PC-9 (cell line): ENCODE measurements at regions not wholly inside any gene's neighbourhood (a gene's known extent, or its start where the extent isn't known, plus 50 kb on each side); places are given as distances from the start of the nearest gene placed in this dataset.

Experiments
- BruUV-seq: library from RNA; stranded (reverse); fragments of 400-500 nt; replicated peaks from 2 replicates; lab custom pipeline; 2021; lab: Mats Ljungman, UMichigan
- CTCF ChIA-PET: fragments of 300-600 bp; sonication (Branson Sonifier 250); formaldehyde crosslinking; loops from one replicate; lab custom pipeline; 2022; ENCODE audit warnings: antibody characterized with exemption; lab: Charles Lee
- POLR2A ChIA-PET: fragments of 300-600 bp; sonication (Branson Sonifier 250); formaldehyde crosslinking; loops from one replicate; lab custom pipeline; 2022; ENCODE audit warnings: antibody characterized with exemption; ENCODE audit not compliant: unreplicated experiment; lab: Charles Lee
- DNase-seq, 2 experiments: peaks; one replicate each; pipeline versions ENCODE4 v3.0.0 to v3.0.0-alpha.2; 2015 to 2022; ENCODE audit warnings: mixed read lengths in 1 of 2
- H2AFZ ChIP-seq: fragments of 200-600 bp; sonication (generic); 2 replicates; pipeline ENCODE4 v1.8.1; 2017; ENCODE audit warnings: antibody characterized with exemption
- H3F3A ChIP-seq: fragments of 200-600 bp; sonication (generic); 2 replicates; pipeline ENCODE4 v1.8.1; 2017; ENCODE audit warnings: antibody characterized with exemption, mild to moderate bottlenecking, low read depth; ENCODE audit not compliant: insufficient read depth
- H3K27ac ChIP-seq: fragments of 200-600 bp; sonication (generic); 2 replicates; pipeline ENCODE4 v1.6.1; 2016; ENCODE audit warnings: mixed run types
- H3K27me3 ChIP-seq: fragments of 200-600 bp; sonication (generic); 2 replicates; pipeline ENCODE4 v1.6.1; 2016; ENCODE audit warnings: low read depth, mixed run types; ENCODE audit not compliant: insufficient read depth
- H3K36me3 ChIP-seq: fragments of 200-600 bp; sonication (generic); 2 replicates; pipeline ENCODE4 v1.6.1; 2016; ENCODE audit warnings: low read depth, mixed run types
- H3K4me1 ChIP-seq: fragments of 200-600 bp; sonication (generic); replicated peaks from 2 replicates; pipeline ENCODE4 v1.6.1; 2016; ENCODE audit warnings: mixed run types; ENCODE audit not compliant: insufficient read depth
- H3K4me2 ChIP-seq: fragments of 200-600 bp; sonication (generic); 2 replicates; pipeline ENCODE4 v1.6.1; 2017; ENCODE audit warnings: mixed run types
- H3K4me3 ChIP-seq: fragments of 200-600 bp; sonication (generic); 2 replicates; pipeline ENCODE4 v1.6.1; 2016; ENCODE audit warnings: mixed run types
- H3K79me2 ChIP-seq: fragments of 200-600 bp; sonication (generic); 2 replicates; pipeline ENCODE4 v1.6.1; 2017; ENCODE audit warnings: low read depth, mixed run types
- H3K9me2 ChIP-seq: fragments of 200-600 bp; sonication (generic); 2 replicates; pipeline ENCODE4 v1.8.1; 2017; ENCODE audit warnings: mild to moderate bottlenecking; ENCODE audit not compliant: insufficient read depth
- H3K9me3 ChIP-seq: fragments of 200-600 bp; sonication (generic); 2 replicates; pipeline ENCODE4 v1.8.1; 2016; ENCODE audit warnings: low read depth; ENCODE audit not compliant: insufficient read depth
- H4K20me1 ChIP-seq: fragments of 200-600 bp; sonication (generic); 2 replicates; pipeline ENCODE4 v1.8.1; 2017; ENCODE audit not compliant: insufficient read depth
- CTCF ChIP-seq: fragments of 200-600 bp; sonication (generic); conservative IDR thresholded peaks from 2 replicates; pipeline ENCODE4 v1.6.1; 2017; ENCODE audit warnings: mixed run types, antibody characterized with exemption, mild to moderate bottlenecking, moderate library complexity
- EZH2 ChIP-seq: fragments of 200-600 bp; sonication (generic); IDR thresholded peaks from 2 replicates; pipeline ENCODE4 v1.8.0; 2017; ENCODE audit warnings: antibody characterized with exemption, low read depth
- intact Hi-C: fragments of 100-400 bp; cut with micrococcal nuclease; formaldehyde crosslinking; loops from one replicate; pipeline ENCODE4 v1.10.0; 2022; ENCODE audit not compliant: unreplicated experiment

GRCh38 chr13:79211377-79211776 is 194.7 kb downstream of the RBM26 start:
- TF ChIP-seq CTCF (no peak), EZH2 (no peak)
- no peaks in the 10 kb centered on the region for H3K4me1 ChIP-seq
- intact Hi-C loops: no loop called here
- no peaks in the 10 kb centered on the region for H3K9me3 ChIP-seq
- H3K4me2 ChIP-seq: no peak overlapping the region
- no peaks in the 10 kb centered on the region for H3K36me3 ChIP-seq
- ChIA-PET POLR2A (no interaction called here), CTCF (no interaction called here)
- no peaks in the 10 kb centered on the region for H3K9me2 ChIP-seq
- BruUV-seq: no TSS peak
- H3F3A ChIP-seq: no peaks in the 10 kb centered on the region
- DNase-seq: no peak
- no peaks in the 10 kb centered on the region for H3K27me3 ChIP-seq
- no peak overlapping the region for H2AFZ ChIP-seq
- no peak overlapping the region for H3K4me3 ChIP-seq
- H3K27ac ChIP-seq: no peak overlapping the region
- no peaks in the 10 kb centered on the region for H3K79me2 ChIP-seq
- no peaks in the 10 kb centered on the region for H4K20me1 ChIP-seq

GRCh38 chr13:79197933-79198332 is 208.1 kb downstream of the RBM26 start:
- intact Hi-C loops: no loop called here
- CTCF ChIA-PET: no interaction called here
- Histone ChIP-seq H3K4me2 (no peak overlapping the region), H3K79me2 (no peaks in the 10 kb centered on the region), H4K20me1 (no peaks in the 10 kb centered on the region), H3K9me2 (no peaks in the 10 kb centered on the region), H3K9me3 (no peaks in the 10 kb centered on the region), H3K4me1 (no peaks in the 10 kb centered on the region), H3K27ac (no peak overlapping the region), H3K4me3 (no peak overlapping the region), H3K36me3 (no peaks in the 10 kb centered on the region), H3K27me3 (no peaks in the 10 kb centered on the region), H2AFZ (no peak overlapping the region), H3F3A (no peaks in the 10 kb centered on the region)
- BruUV-seq: no TSS peak
- POLR2A ChIA-PET: no interaction called here
- TF ChIP-seq EZH2 (no peak), CTCF (no peak)
- no peak for DNase-seq

- Histone ChIP-seq H3K4me1 (no peaks in the 10 kb centered on the region), H3K27me3 (no peaks in the 10 kb centered on the region), H3K36me3 (no peaks in the 10 kb centered on the region), H3K79me2 (no peaks in the 10 kb centered on the region), H3F3A (no peaks in the 10 kb centered on the region), H3K9me3 (no peaks in the 10 kb centered on the region), H3K9me2 (no peaks in the 10 kb centered on the region), H2AFZ (no peak overlapping the region), H4K20me1 (no peaks in the 10 kb centered on the region), H3K27ac (no peak overlapping the region), H3K4me3 (no peak overlapping the region), H3K4me2 (no peak overlapping the region)
- BruUV-seq: no TSS peak
- no peak for DNase-seq
- intact Hi-C loops: no loop called here
- CTCF ChIA-PET: no interaction called here
- POLR2A ChIA-PET: no interaction called here
- no peak for TF ChIP-seq EZH2
- TF ChIP-seq CTCF: no peak
These were observed 209.2 kb downstream of the RBM26 start for GRCh38 chr13:79196843-79197242.
